ENCODE measurements at regions not wholly inside any gene's neighbourhood (a gene's known extent, or its start where the extent isn't known, plus 50 kb on each side); places are given as distances from the start of the nearest gene placed in this dataset.

- TF ChIP-seq YY1 (IDR thresholded peaks at IDR 0.05; ENCODE audit: insufficient read depth, insufficient read length) (no peak), SUZ12 (IDR thresholded peaks at IDR 0.05; ENCODE audit: extremely low read depth, insufficient read depth, insufficient read length) (no peak)
These were observed 558.3 kb upstream of the KLHL29 start for GRCh38 chr2:22826703-22827102.
